Osteoblast (primary cell): ENCODE measurements at regions not wholly inside any gene's neighbourhood (a gene's known extent, or its start where the extent isn't known, plus 50 kb on each side); places are given as distances from the start of the nearest gene placed in this dataset.

ENCODE experiments used
- DNase-seq: peaks from one replicate; pipeline ENCODE4 v3.0.0; 2011; ENCODE audit warnings: low spot score, mixed read lengths; ENCODE audit not compliant: insufficient read length; ENCODE audit errors: missing footprints
- H2AFZ ChIP-seq: 2 replicates; pipeline ENCODE4 v1.6.0; 2011; ENCODE audit warnings: mild to moderate bottlenecking, low read length
- H3K27ac ChIP-seq: 2 replicates; pipeline ENCODE4 v1.5.1; 2011; ENCODE audit warnings: mild to moderate bottlenecking, low read depth, low read length, moderate library complexity
- H3K27me3 ChIP-seq: 2 replicates; pipeline ENCODE4 v1.6.0; 2012; ENCODE audit warnings: mild to moderate bottlenecking, control low read depth, inconsistent platforms, low read length, moderate library complexity; ENCODE audit not compliant: insufficient read depth
- H3K36me3 ChIP-seq: 2 replicates; pipeline ENCODE4 v1.5.1; 2011; ENCODE audit warnings: mild to moderate bottlenecking, low read length, control low read depth, moderate library complexity; ENCODE audit not compliant: insufficient read depth
- H3K4me1 ChIP-seq: 2 replicates; pipeline ENCODE4 v1.5.1; 2011; ENCODE audit warnings: mild to moderate bottlenecking, low read length, control low read depth, moderate library complexity; ENCODE audit not compliant: insufficient read depth
- H3K4me2 ChIP-seq: 2 replicates; pipeline ENCODE4 v1.6.0; 2011; ENCODE audit warnings: mild to moderate bottlenecking, low read length; ENCODE audit not compliant: insufficient read depth
- H3K4me3 ChIP-seq: fragments of 200-600 bp; sonication (generic); 3 replicates; pipeline ENCODE4 v1.5.1; 2012; ENCODE audit warnings: mild to moderate bottlenecking, low read length, inconsistent platforms; ENCODE audit not compliant: insufficient read depth
- H3K79me2 ChIP-seq: 2 replicates; pipeline ENCODE4 v1.6.0; 2012; ENCODE audit warnings: mild to moderate bottlenecking, low read length, control low read depth, inconsistent platforms; ENCODE audit not compliant: insufficient read depth
- H3K9me3 ChIP-seq: 2 replicates; pipeline ENCODE4 v1.5.1; 2011; ENCODE audit warnings: low read depth, low read length, control low read depth
- H4K20me1 ChIP-seq: 2 replicates; pipeline ENCODE4 v1.6.0; 2012; ENCODE audit warnings: mild to moderate bottlenecking, low read length, control low read depth; ENCODE audit not compliant: insufficient read depth
- CTCF ChIP-seq: IDR thresholded peaks from 2 replicates; pipeline ENCODE4 v1.5.1; 2011; ENCODE audit warnings: mild to moderate bottlenecking, low read depth, low read length, moderate library complexity; ENCODE audit errors: extremely low read depth

- H3K4me2 ChIP-seq, result no peak overlapping the region
- no peaks in the 10 kb centered on the region for H3K9me3 ChIP-seq
- H3K36me3 ChIP-seq, result no peaks in the 10 kb centered on the region
- no peak overlapping the region for H3K27ac ChIP-seq
- TF ChIP-seq CTCF, result no peak
- H4K20me1 ChIP-seq, result no peaks in the 10 kb centered on the region
- H3K4me1 ChIP-seq, result peaks cover 8% of the 10 kb centered on the region
- no peak overlapping the region for H3K4me3 ChIP-seq
- no peaks in the 10 kb centered on the region for H3K27me3 ChIP-seq
- H2AFZ ChIP-seq, result no peak overlapping the region
- no peak for DNase-seq
- H3K79me2 ChIP-seq, result no peaks in the 10 kb centered on the region
Measured at GRCh38 chr6:16832721-16833120, 71.5 kb upstream of the ATXN1 start.

GRCh38 chr6:16832043-16832567 lies 70.8 kb upstream of the ATXN1 start:
- H3K4me3 ChIP-seq, result no peak overlapping the region
- no peaks in the 10 kb centered on the region for H3K27me3 ChIP-seq
- no peak overlapping the region for H3K27ac ChIP-seq
- H3K4me1 ChIP-seq, result peaks cover 8% of the 10 kb centered on the region
- no peak overlapping the region for H2AFZ ChIP-seq
- no peaks in the 10 kb centered on the region for H3K79me2 ChIP-seq
- no peak for TF ChIP-seq CTCF
- H3K4me2 ChIP-seq, result no peak overlapping the region
- DNase-seq, result no peak
- H3K36me3 ChIP-seq, result no peaks in the 10 kb centered on the region
- H3K9me3 ChIP-seq, result no peaks in the 10 kb centered on the region
- no peaks in the 10 kb centered on the region for H4K20me1 ChIP-seq

- Histone ChIP-seq H4K20me1 (no peaks in the 10 kb centered on the region), H3K4me3 (no peak overlapping the region), H3K4me1 (peaks cover 4% of the 10 kb centered on the region), H2AFZ (no peak overlapping the region), H3K27ac (no peak overlapping the region), H3K27me3 (peaks cover under 1% of the 10 kb centered on the region), H3K36me3 (no peaks in the 10 kb centered on the region), H3K79me2 (no peaks in the 10 kb centered on the region), H3K9me3 (no peaks in the 10 kb centered on the region), H3K4me2 (no peak overlapping the region)
- no peak for DNase-seq
- TF ChIP-seq CTCF, result no peak
Measured at GRCh38 chr6:16831136-16831535, 69.9 kb upstream of the ATXN1 start.

GRCh38 chr6:16828058-16828457 lies 66.8 kb upstream of the ATXN1 start:
- no peak for TF ChIP-seq CTCF
- no peaks in the 10 kb centered on the region for H3K9me3 ChIP-seq
- DNase-seq, result no peak

More at GRCh38 chr6:16828058-16828457, 66.8 kb upstream of the ATXN1 start:
- H3K27me3 ChIP-seq, result peaks cover 9% of the 10 kb centered on the region
- no peaks in the 10 kb centered on the region for H3K4me1 ChIP-seq
- H3K27ac ChIP-seq, result no peak overlapping the region
- no peak overlapping the region for H2AFZ ChIP-seq
- H3K36me3 ChIP-seq, result no peaks in the 10 kb centered on the region
- H3K4me2 ChIP-seq, result no peak overlapping the region
- H4K20me1 ChIP-seq, result no peaks in the 10 kb centered on the region
- H3K79me2 ChIP-seq, result no peaks in the 10 kb centered on the region
- no peak overlapping the region for H3K4me3 ChIP-seq
